ENCODE measurements at regions not wholly inside any gene's neighbourhood (a gene's known extent, or its start where the extent isn't known, plus 50 kb on each side); places are given as distances from the start of the nearest gene placed in this dataset.

GRCh38 chr5:107085572-107085971 is 585.2 kb downstream of the EFNA5 start:
- no peak for DNase-seq (ENCODE audit: low spot score)

GRCh38 chr5:107074996-107075395 is 595.7 kb downstream of the EFNA5 start:
- DNase-seq (ENCODE audit: low spot score) = no peak

GRCh38 chr5:107072967-107073366 is 597.8 kb downstream of the EFNA5 start:
- no peak for DNase-seq (ENCODE audit: low spot score)

- DNase-seq (ENCODE audit: low spot score) = no peak
Measured at GRCh38 chr5:107072440-107072839, 598.3 kb downstream of the EFNA5 start.

GRCh38 chr5:107068782-107069181 is 602.0 kb downstream of the EFNA5 start:
- DNase-seq (ENCODE audit: low spot score) = no peak

- DNase-seq (ENCODE audit: low spot score) = peak; percentile 8
Measured at GRCh38 chr5:107067395-107067794, 603.3 kb downstream of the EFNA5 start.

GRCh38 chr5:107063511-107063910 is 607.2 kb downstream of the EFNA5 start:
- DNase-seq (ENCODE audit: low spot score) = no peak

GRCh38 chr5:107058803-107059202 is 611.9 kb downstream of the EFNA5 start:
- DNase-seq (ENCODE audit: low spot score) = no peak

GRCh38 chr5:107058235-107058634 is 612.5 kb downstream of the EFNA5 start:
- DNase-seq (ENCODE audit: low spot score) = no peak

- no peak for DNase-seq (ENCODE audit: low spot score)
Measured at GRCh38 chr5:107056278-107056677, 614.5 kb downstream of the EFNA5 start.

- no peak for DNase-seq (ENCODE audit: low spot score)
Measured at GRCh38 chr5:107047048-107047447, 623.7 kb downstream of the EFNA5 start.

GRCh38 chr5:107043665-107044064 is 627.1 kb downstream of the EFNA5 start:
- DNase-seq (ENCODE audit: low spot score) = no peak

GRCh38 chr5:107040907-107041306 is 629.8 kb downstream of the EFNA5 start:
- DNase-seq (ENCODE audit: low spot score) = no peak

GRCh38 chr5:107032629-107033028 is 638.1 kb downstream of the EFNA5 start:
- no peak for DNase-seq (ENCODE audit: low spot score)

- DNase-seq (ENCODE audit: low spot score) = no peak
Measured at GRCh38 chr5:107028938-107029337, 641.8 kb downstream of the EFNA5 start.

- no peak for DNase-seq (ENCODE audit: low spot score)
Measured at GRCh38 chr5:107025712-107026497, 644.8 kb downstream of the EFNA5 start.

- peak; percentile 4 for DNase-seq (ENCODE audit: low spot score)
Measured at GRCh38 chr5:107023732-107024131, 647.0 kb downstream of the EFNA5 start.

GRCh38 chr5:107021575-107021974 is 649.2 kb downstream of the EFNA5 start:
- no peak for DNase-seq (ENCODE audit: low spot score)

GRCh38 chr5:107020626-107021025 is 650.1 kb downstream of the EFNA5 start:
- DNase-seq (ENCODE audit: low spot score) = no peak

- DNase-seq (ENCODE audit: low spot score) = no peak
Measured at GRCh38 chr5:107017616-107018015, 653.1 kb downstream of the EFNA5 start.

GRCh38 chr5:107012371-107012770 is 658.4 kb downstream of the EFNA5 start:
- no peak for DNase-seq (ENCODE audit: low spot score)

- no peak for DNase-seq (ENCODE audit: low spot score)
Measured at GRCh38 chr5:107011605-107012004, 659.1 kb downstream of the EFNA5 start.

GRCh38 chr5:107010060-107010459 is 660.7 kb downstream of the EFNA5 start:
- DNase-seq (ENCODE audit: low spot score) = no peak

- no peak for DNase-seq (ENCODE audit: low spot score)
Measured at GRCh38 chr5:107005653-107006052, 665.1 kb downstream of the EFNA5 start.

Measured in umbilical cord (tissue), 1 donor.